Duodenal mucosa (tissue), 2 donors: ENCODE measurements at regions not wholly inside any gene's neighbourhood (a gene's known extent, or its start where the extent isn't known, plus 50 kb on each side); places are given as distances from the start of the nearest gene placed in this dataset.

ENCODE experiments used
- H3K27ac ChIP-seq: one replicate; pipeline ENCODE4 v1.7.0; 2013; ENCODE audit warnings: low read depth, low read length
- H3K27me3 ChIP-seq, 2 donors: one replicate each; pipeline ENCODE4 v1.7.0; 2013; ENCODE audit warnings: low read length in 2 of 2, control low read depth in 1 of 2; ENCODE audit not compliant: insufficient read depth in 2 of 2, control insufficient read depth in 1 of 2
- H3K36me3 ChIP-seq, 2 donors: one replicate each; pipeline ENCODE4 v1.7.0; 2013; ENCODE audit warnings: low read length in 2 of 2, control low read depth in 1 of 2; ENCODE audit not compliant: insufficient read depth in 2 of 2, control insufficient read depth in 1 of 2
- H3K4me1 ChIP-seq, 2 donors: one replicate each; pipeline ENCODE4 v1.7.0; 2013; ENCODE audit warnings: low read length in 2 of 2, control low read depth in 1 of 2; ENCODE audit not compliant: insufficient read depth in 2 of 2, control insufficient read depth in 1 of 2
- H3K4me3 ChIP-seq, 2 donors: one replicate each; pipeline ENCODE4 v1.7.0; 2013; ENCODE audit warnings: low read length in 2 of 2, low read depth in 1 of 2
- H3K9ac ChIP-seq, 2 donors: one replicate each; pipeline ENCODE4 v1.7.0; 2013; ENCODE audit warnings: low read length in 2 of 2, low read depth in 1 of 2
- H3K9me3 ChIP-seq, 2 donors: one replicate each; pipeline ENCODE4 v1.7.0; 2013; ENCODE audit warnings: low read length in 2 of 2, control low read depth in 1 of 2; ENCODE audit not compliant: control insufficient read depth in 1 of 2

GRCh38 chr11:45453721-45454120 lies 167.6 kb upstream of the SYT13 start:
- H3K9ac ChIP-seq = no peak overlapping the region
- H3K27ac ChIP-seq = no peak overlapping the region
- no peaks in the 10 kb centered on the region for H3K36me3 ChIP-seq
- H3K4me1 ChIP-seq = no peaks in the 10 kb centered on the region
- no peaks in the 10 kb centered on the region for H3K9me3 ChIP-seq
- H3K4me3 ChIP-seq = no peak overlapping the region
- H3K27me3 ChIP-seq = peaks cover 0 to 7% of the 10 kb centered on the region in 2 donors

DNA sequence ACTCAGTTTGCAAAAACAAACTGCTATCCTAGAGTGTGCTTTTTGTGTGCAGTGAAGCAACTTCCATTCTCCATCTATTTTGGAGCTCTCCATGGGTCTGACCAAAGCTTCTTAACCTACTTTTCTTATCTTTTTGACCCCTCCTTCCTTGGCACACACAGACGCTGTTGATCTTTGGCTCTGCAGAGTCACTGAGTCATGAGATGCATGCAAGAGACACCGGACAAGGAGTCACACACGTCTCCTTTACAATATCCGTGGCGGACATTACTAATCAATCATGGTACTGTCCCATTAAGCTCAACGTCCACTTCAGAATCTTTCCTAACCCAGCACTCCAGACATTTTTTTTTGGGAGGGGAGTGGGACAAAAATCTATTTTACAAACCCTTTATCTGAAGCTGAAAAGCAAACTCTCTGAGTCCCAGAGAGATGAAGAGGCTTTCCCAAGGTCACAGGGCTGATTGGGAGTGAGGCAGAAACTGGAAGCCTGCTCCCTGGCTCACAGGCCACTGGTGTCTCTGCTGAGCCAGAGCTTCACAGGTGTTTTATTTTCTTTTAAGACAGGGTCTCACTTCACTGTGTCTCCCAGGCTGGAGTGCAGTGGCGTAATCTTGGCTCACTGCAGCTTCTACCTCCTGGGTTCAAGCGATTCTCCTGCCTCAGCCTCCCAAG lies 165.8 kb upstream of the SYT13 start:
- Histone ChIP-seq H3K9me3 (no peaks in the 10 kb centered on the region), H3K4me1 (no peaks in the 10 kb centered on the region), H3K4me3 (no peak overlapping the region), H3K9ac (no peak overlapping the region), H3K27me3 (peaks cover 0 to 7% of the 10 kb centered on the region in 2 donors), H3K27ac (no peak overlapping the region), H3K36me3 (no peaks in the 10 kb centered on the region)

DNA sequence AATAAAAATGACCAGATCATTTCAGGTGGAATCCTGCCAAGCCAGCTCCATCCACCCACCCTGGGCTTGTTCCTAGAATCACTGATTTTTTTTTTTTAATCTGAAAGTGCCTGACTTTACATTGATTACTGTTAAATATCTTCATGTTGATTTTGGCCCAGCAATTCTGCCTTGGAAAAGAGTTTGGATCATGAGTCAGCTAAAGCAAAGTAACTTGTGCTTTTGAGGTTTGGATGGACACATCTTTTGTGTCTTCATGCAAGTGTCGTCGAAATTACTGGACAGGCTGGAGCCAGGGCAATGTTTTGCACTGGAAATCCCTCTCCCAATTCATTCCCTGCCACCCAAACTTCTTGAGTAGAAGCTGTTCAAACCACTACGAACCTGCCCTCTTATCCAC lies 164.0 kb upstream of the SYT13 start:
- Histone ChIP-seq H3K27me3 (peaks cover 0 to 3% of the 10 kb centered on the region in 2 donors), H3K9me3 (no peaks in the 10 kb centered on the region), H3K27ac (no peak overlapping the region), H3K4me3 (no peak overlapping the region), H3K36me3 (no peaks in the 10 kb centered on the region), H3K9ac (no peak overlapping the region), H3K4me1 (no peaks in the 10 kb centered on the region)

GRCh38 chr11:45449036-45449601 lies 163.0 kb upstream of the SYT13 start:
- Histone ChIP-seq H3K27ac (no peak overlapping the region), H3K4me1 (no peaks in the 10 kb centered on the region), H3K9me3 (no peaks in the 10 kb centered on the region), H3K4me3 (no peak overlapping the region), H3K9ac (no peak overlapping the region), H3K36me3 (no peaks in the 10 kb centered on the region), H3K27me3 (no peaks in the 10 kb centered on the region)

DNA sequence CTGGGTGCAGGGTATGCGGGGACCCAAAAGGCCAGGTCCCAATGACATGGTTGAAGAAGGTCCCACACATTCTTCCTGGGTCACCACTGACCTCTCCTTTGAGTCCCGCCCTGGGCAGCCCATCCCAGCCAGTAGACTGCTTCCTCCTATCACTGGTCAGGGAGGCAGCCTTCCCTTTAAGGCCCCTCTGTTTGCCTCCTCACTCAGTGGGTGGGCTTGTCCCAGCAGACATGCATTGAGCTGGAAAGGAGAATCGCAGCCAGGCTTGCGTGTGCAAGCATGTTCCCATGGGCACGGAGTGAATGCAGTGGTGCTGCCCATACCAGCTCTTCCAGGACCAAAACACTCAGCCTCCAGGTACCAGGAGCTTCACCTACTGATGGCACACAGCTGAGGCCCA lies 162.4 kb upstream of the SYT13 start:
- H3K4me3 ChIP-seq = no peak overlapping the region
- H3K36me3 ChIP-seq = no peaks in the 10 kb centered on the region
- no peaks in the 10 kb centered on the region for H3K27me3 ChIP-seq
- H3K4me1 ChIP-seq = no peaks in the 10 kb centered on the region
- H3K27ac ChIP-seq = no peak overlapping the region
- H3K9me3 ChIP-seq = no peaks in the 10 kb centered on the region
- H3K9ac ChIP-seq = no peak overlapping the region

DNA sequence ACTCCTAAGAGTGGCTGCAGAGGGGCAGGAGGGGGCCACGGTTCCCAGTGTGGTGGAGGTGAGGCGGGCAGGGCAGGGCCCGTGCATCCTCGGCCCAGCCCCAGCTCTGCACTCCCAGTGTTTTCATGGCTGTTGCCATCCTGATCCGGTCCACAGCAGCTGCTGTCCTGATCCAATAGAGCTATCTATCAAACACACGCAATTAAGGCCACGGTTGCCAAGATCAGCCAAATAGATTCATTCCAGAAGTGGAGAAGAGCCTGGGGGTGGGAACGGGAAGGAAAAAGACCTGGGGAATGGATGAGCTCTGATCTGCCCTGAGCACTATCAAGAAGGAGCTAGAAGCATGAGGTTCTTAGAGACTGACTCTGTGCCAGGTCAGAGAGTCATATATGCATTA lies 160.9 kb upstream of the SYT13 start:
- H3K9me3 ChIP-seq = no peaks in the 10 kb centered on the region
- H3K4me1 ChIP-seq = no peaks in the 10 kb centered on the region
- H3K4me3 ChIP-seq = no peak overlapping the region
- H3K36me3 ChIP-seq = no peaks in the 10 kb centered on the region
- no peak overlapping the region for H3K27ac ChIP-seq
- H3K27me3 ChIP-seq = no peaks in the 10 kb centered on the region
- no peak overlapping the region for H3K9ac ChIP-seq

DNA sequence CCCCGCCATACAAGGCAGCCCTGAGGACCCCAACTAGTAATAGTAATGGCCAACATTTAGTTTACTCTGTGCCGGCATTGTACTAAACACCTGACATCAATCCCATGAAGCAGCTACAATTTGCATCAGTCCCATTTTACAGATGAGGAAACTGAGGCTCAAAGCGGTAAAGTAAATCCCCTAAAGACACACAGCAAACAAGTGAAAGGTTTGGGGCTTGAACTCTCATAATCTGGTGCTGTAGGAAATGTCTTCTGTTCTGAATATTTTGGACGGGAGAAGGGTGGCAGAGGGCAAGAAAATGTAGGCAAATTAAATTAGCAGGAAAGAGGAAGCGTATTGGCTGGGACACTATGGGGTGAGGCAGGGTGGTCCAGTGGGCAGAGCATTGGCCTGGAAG lies 160.3 kb upstream of the SYT13 start:
- Histone ChIP-seq H3K27ac (no peak overlapping the region), H3K9me3 (no peaks in the 10 kb centered on the region), H3K27me3 (no peaks in the 10 kb centered on the region), H3K4me1 (no peaks in the 10 kb centered on the region), H3K9ac (no peak overlapping the region), H3K36me3 (no peaks in the 10 kb centered on the region), H3K4me3 (no peak overlapping the region)

GRCh38 chr11:45444796-45445195 lies 158.7 kb upstream of the SYT13 start:
- H3K9me3 ChIP-seq = peaks cover 0 to under 1% of the 10 kb centered on the region in 2 donors
- no peak overlapping the region for H3K4me3 ChIP-seq
- no peaks in the 10 kb centered on the region for H3K36me3 ChIP-seq
- no peaks in the 10 kb centered on the region for H3K27me3 ChIP-seq
- no peak overlapping the region for H3K27ac ChIP-seq
- no peak overlapping the region for H3K9ac ChIP-seq
- H3K4me1 ChIP-seq = no peaks in the 10 kb centered on the region

DNA sequence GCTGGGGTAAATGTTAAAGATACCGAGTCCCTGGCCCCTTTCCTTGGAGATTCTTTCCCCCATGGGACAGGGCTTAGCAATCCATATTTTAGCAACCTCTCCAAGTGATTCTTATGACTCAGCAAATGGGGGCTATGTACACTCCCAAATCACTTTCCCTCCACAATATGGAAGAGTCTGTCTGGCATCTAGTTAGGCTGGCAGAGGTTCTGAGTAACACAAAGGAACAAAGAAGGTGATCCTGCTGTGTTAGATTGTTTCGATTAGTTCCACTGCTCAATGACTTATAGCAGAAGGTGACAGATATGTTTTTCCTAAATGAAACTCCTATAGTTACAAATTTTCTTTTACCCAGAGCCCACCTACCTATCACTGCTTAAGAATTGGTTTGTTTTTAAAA lies 154.0 kb upstream of the SYT13 start:
- Histone ChIP-seq H3K36me3 (no peaks in the 10 kb centered on the region), H3K9me3 (peaks cover 0 to 6% of the 10 kb centered on the region in 2 donors), H3K9ac (no peak overlapping the region), H3K4me1 (no peaks in the 10 kb centered on the region), H3K27ac (no peak overlapping the region), H3K4me3 (no peak overlapping the region), H3K27me3 (peaks cover 0 to under 1% of the 10 kb centered on the region in 2 donors)

DNA sequence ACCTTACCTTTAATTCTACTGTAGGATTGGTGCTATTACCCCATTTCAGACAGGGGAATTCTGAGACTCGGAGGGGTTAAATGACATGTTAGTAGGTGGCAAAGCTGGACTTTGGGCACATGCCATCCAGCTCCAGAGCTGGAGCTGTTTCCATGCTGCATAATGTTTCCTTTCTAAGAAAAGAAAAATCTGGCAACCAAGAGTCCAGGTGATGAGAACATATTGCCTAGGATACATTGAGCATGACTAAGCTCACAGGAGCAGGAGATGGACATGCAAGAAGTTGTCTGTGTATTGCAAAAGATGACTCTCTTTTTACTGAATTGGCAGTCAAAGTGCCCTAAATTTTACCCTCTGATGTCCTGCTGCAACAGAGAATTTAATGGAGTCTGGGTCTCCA lies 150.8 kb upstream of the SYT13 start:
- Histone ChIP-seq H3K36me3 (no peaks in the 10 kb centered on the region), H3K4me1 (no peaks in the 10 kb centered on the region), H3K9me3 (peaks cover 0 to 6% of the 10 kb centered on the region in 2 donors), H3K4me3 (no peak overlapping the region), H3K27ac (no peak overlapping the region), H3K9ac (no peak overlapping the region), H3K27me3 (peaks cover 0 to 6% of the 10 kb centered on the region in 2 donors)
